Sigmoid colon (tissue), 6 donors: ENCODE measurements at regions not wholly inside any gene's neighbourhood (a gene's known extent, or its start where the extent isn't known, plus 50 kb on each side); places are given as distances from the start of the nearest gene placed in this dataset.
A peak's percentile ranks its signal among the peaks of the same experiment; 100 is the strongest.

Experiments used
- DNase-seq: peaks from one replicate; pipeline ENCODE4 v3.0.0-alpha.2; 2019
- H3K27ac ChIP-seq, 4 donors: fragments of 200-600 bp; sonication (generic); one replicate each; pipeline ENCODE4 v1.5.1; 2016 to 2019; ENCODE audit warnings: mild to moderate bottlenecking in 1 of 4
- H3K27me3 ChIP-seq, 3 donors: fragments of 200-600 bp; sonication (generic); one replicate each; pipeline ENCODE4 v1.5.1; 2019; ENCODE audit warnings: mild to moderate bottlenecking in 1 of 3
- H3K36me3 ChIP-seq, 4 donors: fragments of 200-600 bp; sonication (generic); one replicate each; pipeline ENCODE4 v1.5.1; 2016 to 2019
- H3K4me1 ChIP-seq, 4 donors: fragments of 200-600 bp; sonication (generic); one replicate each; pipeline ENCODE4 v1.5.1; 2017 to 2019
- H3K4me3 ChIP-seq, 4 donors: fragments of 200-600 bp; sonication (generic); one replicate each; pipeline ENCODE4 v1.5.1; 2017 to 2019; ENCODE audit warnings: mild to moderate bottlenecking in 2 of 4, moderate library complexity in 1 of 4
- H3K9me3 ChIP-seq, 4 donors: fragments of 200-600 bp in 3 of 4; sonication (generic) in 3 of 4; one replicate each; pipeline versions ENCODE4 v1.5.1 to v1.6.1; 2013 to 2019
- EP300 ChIP-seq, 4 donors: sonication (generic); formaldehyde crosslinking; IDR thresholded peaks; one replicate each; pipeline ENCODE4 v1.6.1; 2017; ENCODE audit warnings: antibody characterized with exemption in 4 of 4
- POLR2A ChIP-seq, 2 donors: fragments of 450-650 bp; IDR thresholded peaks; one replicate each; pipeline ENCODE4 v1.6.1; 2016; ENCODE audit warnings: antibody characterized with exemption in 2 of 2, mild to moderate bottlenecking in 2 of 2, moderate library complexity in 2 of 2
- POLR2AphosphoS5 ChIP-seq, 4 donors: sonication (generic); formaldehyde crosslinking; IDR thresholded peaks; one replicate each; pipeline ENCODE4 v1.6.1; 2017; ENCODE audit warnings: antibody characterized with exemption in 4 of 4
- WGBS, 2 donors: extraction: QIAGEN DNeasy Blood & Tissue Kit; methylation state at CpG; one replicate each; pipeline ENCODE4 v1.1.7; 2013; 5-methylcytosine and 5-hydroxymethylcytosine counted together
- intact Hi-C: fragments of 100-400 bp; cut with DNase I; formaldehyde crosslinking; loops from one replicate; pipeline ENCODE4 v1.15.1; 2023
- TF ChIP-seq, protein P1 (sequence below), 4 experiments: fragments of 450-650 bp in 3 of 4; fragments of 200-600 bp in 1 of 4; IDR thresholded peaks; one replicate each; pipeline ENCODE4 v1.5.1; 2016 to 2019; ENCODE audit warnings: antibody characterized with exemption in 4 of 4, mild to moderate bottlenecking in 3 of 4, moderate library complexity in 2 of 4
- donor health status: healthy with polysubstance abuse.
- donor health status: healthy.

DNA sequence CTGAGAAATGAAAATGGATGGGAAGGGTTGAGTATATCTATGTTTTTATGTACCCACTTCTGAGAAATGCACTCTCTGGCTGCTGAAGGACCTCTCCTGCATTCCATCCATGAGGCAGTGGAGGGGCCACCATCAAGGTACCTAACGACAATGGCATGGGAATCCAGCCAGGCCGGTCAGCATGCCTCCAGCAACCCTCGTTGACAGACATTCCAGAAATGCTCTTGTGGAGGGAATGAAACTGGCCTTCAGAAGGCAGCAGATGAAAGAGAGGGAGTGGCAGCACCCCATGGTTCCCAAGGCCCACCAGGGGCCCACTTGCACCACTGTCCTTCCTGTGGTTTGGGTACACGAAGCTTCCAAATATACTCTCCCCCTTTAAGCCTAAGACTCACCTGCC lies 269.0 kb downstream of the ARHGAP12 start:
- H3K27me3 ChIP-seq, result no peaks in the 10 kb centered on the region
- WGBS, 2 donors, result 61 to 74% methylated on average over 4 of the region's 4 CpGs
- H3K4me1 ChIP-seq, result peaks cover 0 to 75% (median 58%) of the 10 kb centered on the region in 4 donors
- no peaks in the 10 kb centered on the region for H3K36me3 ChIP-seq
- TF ChIP-seq POLR2A (IDR thresholded peaks at IDR 0.05), result no peak
- no peak for TF ChIP-seq POLR2AphosphoS5 (IDR thresholded peaks at IDR 0.05)
- TF ChIP-seq EP300 (IDR thresholded peaks at IDR 0.05), result no peak
- TF ChIP-seq, protein P1, sequence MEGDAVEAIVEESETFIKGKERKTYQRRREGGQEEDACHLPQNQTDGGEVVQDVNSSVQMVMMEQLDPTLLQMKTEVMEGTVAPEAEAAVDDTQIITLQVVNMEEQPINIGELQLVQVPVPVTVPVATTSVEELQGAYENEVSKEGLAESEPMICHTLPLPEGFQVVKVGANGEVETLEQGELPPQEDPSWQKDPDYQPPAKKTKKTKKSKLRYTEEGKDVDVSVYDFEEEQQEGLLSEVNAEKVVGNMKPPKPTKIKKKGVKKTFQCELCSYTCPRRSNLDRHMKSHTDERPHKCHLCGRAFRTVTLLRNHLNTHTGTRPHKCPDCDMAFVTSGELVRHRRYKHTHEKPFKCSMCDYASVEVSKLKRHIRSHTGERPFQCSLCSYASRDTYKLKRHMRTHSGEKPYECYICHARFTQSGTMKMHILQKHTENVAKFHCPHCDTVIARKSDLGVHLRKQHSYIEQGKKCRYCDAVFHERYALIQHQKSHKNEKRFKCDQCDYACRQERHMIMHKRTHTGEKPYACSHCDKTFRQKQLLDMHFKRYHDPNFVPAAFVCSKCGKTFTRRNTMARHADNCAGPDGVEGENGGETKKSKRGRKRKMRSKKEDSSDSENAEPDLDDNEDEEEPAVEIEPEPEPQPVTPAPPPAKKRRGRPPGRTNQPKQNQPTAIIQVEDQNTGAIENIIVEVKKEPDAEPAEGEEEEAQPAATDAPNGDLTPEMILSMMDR (IDR thresholded peaks at IDR 0.05), result no peak
- no peaks in the 10 kb centered on the region for H3K9me3 ChIP-seq
- DNase-seq, result no peak
- H3K27ac ChIP-seq, result peak overlapping the region in 3 of 4 donors; percentile 83 to 90 (median 85)
- intact Hi-C loops, result loop anchor here (2.0 to 5.0 kb wide), 4 partner anchors 33 to 917 kb away; no protein-coding TSS in a partner anchor
- no peak overlapping the region for H3K4me3 ChIP-seq

GRCh38 chr10:31657434-31657872 lies 271.2 kb downstream of the ARHGAP12 start:
- no peaks in the 10 kb centered on the region for H3K9me3 ChIP-seq
- H3K27ac ChIP-seq, result peak overlapping the region; percentile 31 to 90 (median 45)
- TF ChIP-seq EP300 (IDR thresholded peaks at IDR 0.05), result no peak
- TF ChIP-seq, protein P1 (IDR thresholded peaks at IDR 0.05), result no peak
- no peak for TF ChIP-seq POLR2A (IDR thresholded peaks at IDR 0.05)
- no peak for TF ChIP-seq POLR2AphosphoS5 (IDR thresholded peaks at IDR 0.05)
- no peaks in the 10 kb centered on the region for H3K36me3 ChIP-seq
- intact Hi-C loops, result no loop called here
- no peak for DNase-seq
- no peaks in the 10 kb centered on the region for H3K27me3 ChIP-seq
- no peak overlapping the region for H3K4me3 ChIP-seq
- WGBS, 2 donors, result 70 to 75% methylated on average over 2 of the region's 2 CpGs
- peaks cover 0 to 53% (median 45%) of the 10 kb centered on the region in 4 donors for H3K4me1 ChIP-seq

- no peaks in the 10 kb centered on the region for H3K27me3 ChIP-seq
- no peak for DNase-seq
- TF ChIP-seq EP300 (IDR thresholded peaks at IDR 0.05) (no peak), POLR2A (IDR thresholded peaks at IDR 0.05) (no peak), POLR2AphosphoS5 (IDR thresholded peaks at IDR 0.05) (peak in 1 of 4 donors; percentile 21)
- TF ChIP-seq, protein P1 (IDR thresholded peaks at IDR 0.05), result no peak
- H3K27ac ChIP-seq, result peak overlapping the region; percentile 31 to 90 (median 45)
- peaks cover 0 to 48% (median 41%) of the 10 kb centered on the region in 4 donors for H3K4me1 ChIP-seq
- WGBS, 2 donors, result 29 to 59% methylated on average over 1 of the region's 1 CpG
- H3K36me3 ChIP-seq, result no peaks in the 10 kb centered on the region
- H3K4me3 ChIP-seq, result no peak overlapping the region
- intact Hi-C loops, result no loop called here
- H3K9me3 ChIP-seq, result no peaks in the 10 kb centered on the region
These were observed 271.7 kb downstream of the ARHGAP12 start for GRCh38 chr10:31656851-31657433.

DNA sequence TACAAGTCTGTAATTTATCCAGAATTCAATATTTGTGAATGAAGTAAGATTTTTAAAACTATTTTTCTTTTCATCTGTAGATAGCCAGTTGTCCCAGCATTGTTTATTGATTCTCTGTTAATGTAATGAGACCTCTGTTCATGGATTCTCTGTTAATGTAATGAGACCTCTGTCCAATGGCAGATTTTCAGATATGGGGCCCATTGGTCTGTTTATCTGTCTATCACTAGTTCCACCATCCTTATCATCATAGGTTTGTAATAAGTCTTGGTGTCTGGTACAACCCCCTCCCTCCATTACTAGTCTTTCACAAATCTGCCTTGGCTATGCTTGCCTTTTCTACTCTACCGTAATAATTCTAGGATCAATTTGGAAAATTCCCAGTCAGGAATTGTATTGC lies 276.6 kb downstream of the ARHGAP12 start:
- no peak for DNase-seq
- intact Hi-C loops, result no loop called here
- Histone ChIP-seq H3K36me3 (no peaks in the 10 kb centered on the region), H3K27ac (no peak overlapping the region), H3K4me1 (peaks cover 0 to 24% (median 19%) of the 10 kb centered on the region in 4 donors), H3K9me3 (no peaks in the 10 kb centered on the region), H3K27me3 (no peaks in the 10 kb centered on the region), H3K4me3 (no peak overlapping the region)
- TF ChIP-seq POLR2AphosphoS5 (IDR thresholded peaks at IDR 0.05) (no peak), EP300 (IDR thresholded peaks at IDR 0.05) (no peak), POLR2A (IDR thresholded peaks at IDR 0.05) (no peak)
- TF ChIP-seq, protein P1 (IDR thresholded peaks at IDR 0.05), result no peak
- WGBS, 2 donors, result 94 to 96% methylated on average over 1 of the region's 1 CpG
